ENCODE measurements at regions not wholly inside any gene's neighbourhood (a gene's known extent, or its start where the extent isn't known, plus 50 kb on each side); places are given as distances from the start of the nearest gene placed in this dataset.

- no peak overlapping the region for H3K4me3 ChIP-seq (ENCODE audit: control insufficient read depth in 1 of 7, extremely low read depth in 1 of 7, insufficient read depth in 4 of 7, low read depth in 2 of 7, low read length in 6 of 7)
- no peaks in the 10 kb centered on the region for H3K27me3 ChIP-seq (replicated peaks in 2 of 5; ENCODE audit: control insufficient read depth in 4 of 5, insufficient read depth in 5 of 5, low read length in 4 of 5)
- no peaks in the 10 kb centered on the region for H3K36me3 ChIP-seq (ENCODE audit: control insufficient read depth in 4 of 4, insufficient read depth in 4 of 4, low read length in 3 of 4)
- H3K9me3 ChIP-seq (ENCODE audit: control extremely low read depth in 1 of 5, control insufficient read depth in 4 of 5, insufficient read depth in 2 of 5, low read depth in 1 of 5, low read length in 4 of 5): no peaks in the 10 kb centered on the region
- CTCF ChIA-PET: no interaction called here
- POLR2A ChIA-PET: no interaction called here
- no peak for DNase-seq
- H3K4me1 ChIP-seq (ENCODE audit: control extremely low read depth in 1 of 4, control insufficient read depth in 4 of 4, insufficient read depth in 4 of 4, low read length in 3 of 4): no peaks in the 10 kb centered on the region
- H3K27ac ChIP-seq (ENCODE audit: insufficient read depth in 1 of 2, low read depth in 1 of 2, low read length in 2 of 2, poor library complexity in 1 of 2, severe bottlenecking in 2 of 2): no peak overlapping the region
Observed at GRCh38 chr12:58148976-58149375, 207.6 kb downstream of the ATP23 start.

GRCh38 chr12:58154359-58154758 lies 213.0 kb downstream of the ATP23 start:
- 100% methylated on average over 1 of the region's 1 CpG for WGBS (ENCODE audit: insufficient coverage)
- CTCF ChIA-PET: no interaction called here
- Histone ChIP-seq H3K4me3 (ENCODE audit: control insufficient read depth in 1 of 7, extremely low read depth in 1 of 7, insufficient read depth in 4 of 7, low read depth in 2 of 7, low read length in 6 of 7) (no peak overlapping the region), H3K36me3 (ENCODE audit: control insufficient read depth in 4 of 4, insufficient read depth in 4 of 4, low read length in 3 of 4) (no peaks in the 10 kb centered on the region), H3K27me3 (replicated peaks in 2 of 5; ENCODE audit: control insufficient read depth in 4 of 5, insufficient read depth in 5 of 5, low read length in 4 of 5) (no peaks in the 10 kb centered on the region), H3K27ac (ENCODE audit: insufficient read depth in 1 of 2, low read depth in 1 of 2, low read length in 2 of 2, poor library complexity in 1 of 2, severe bottlenecking in 2 of 2) (no peak overlapping the region), H3K9me3 (ENCODE audit: control extremely low read depth in 1 of 5, control insufficient read depth in 4 of 5, insufficient read depth in 2 of 5, low read depth in 1 of 5, low read length in 4 of 5) (no peaks in the 10 kb centered on the region), H3K4me1 (ENCODE audit: control extremely low read depth in 1 of 4, control insufficient read depth in 4 of 4, insufficient read depth in 4 of 4, low read length in 3 of 4) (no peaks in the 10 kb centered on the region)
- DNase-seq: no peak
- POLR2A ChIA-PET: no interaction called here

GRCh38 chr12:58156697-58157096 lies 215.3 kb downstream of the ATP23 start:
- no CpG with 5 or more reads among the region's 2 CpGs for WGBS (ENCODE audit: insufficient coverage)
- ChIA-PET POLR2A (no interaction called here), CTCF (no interaction called here)
- H3K4me3 ChIP-seq (ENCODE audit: control insufficient read depth in 1 of 7, extremely low read depth in 1 of 7, insufficient read depth in 4 of 7, low read depth in 2 of 7, low read length in 6 of 7): no peak overlapping the region
- no peaks in the 10 kb centered on the region for H3K4me1 ChIP-seq (ENCODE audit: control extremely low read depth in 1 of 4, control insufficient read depth in 4 of 4, insufficient read depth in 4 of 4, low read length in 3 of 4)
- peaks cover 0 to 3% (median 0%) of the 10 kb centered on the region in 5 experiments for H3K27me3 ChIP-seq (replicated peaks in 2 of 5; ENCODE audit: control insufficient read depth in 4 of 5, insufficient read depth in 5 of 5, low read length in 4 of 5)
- H3K36me3 ChIP-seq (ENCODE audit: control insufficient read depth in 4 of 4, insufficient read depth in 4 of 4, low read length in 3 of 4): no peaks in the 10 kb centered on the region
- no peak for DNase-seq
- no peaks in the 10 kb centered on the region for H3K9me3 ChIP-seq (ENCODE audit: control extremely low read depth in 1 of 5, control insufficient read depth in 4 of 5, insufficient read depth in 2 of 5, low read depth in 1 of 5, low read length in 4 of 5)
- no peak overlapping the region for H3K27ac ChIP-seq (ENCODE audit: insufficient read depth in 1 of 2, low read depth in 1 of 2, low read length in 2 of 2, poor library complexity in 1 of 2, severe bottlenecking in 2 of 2)

GRCh38 chr12:58159941-58160340 lies 218.6 kb downstream of the ATP23 start:
- Histone ChIP-seq H3K27ac (ENCODE audit: insufficient read depth in 1 of 2, low read depth in 1 of 2, low read length in 2 of 2, poor library complexity in 1 of 2, severe bottlenecking in 2 of 2) (no peak overlapping the region), H3K36me3 (ENCODE audit: control insufficient read depth in 4 of 4, insufficient read depth in 4 of 4, low read length in 3 of 4) (no peaks in the 10 kb centered on the region), H3K4me3 (ENCODE audit: control insufficient read depth in 1 of 7, extremely low read depth in 1 of 7, insufficient read depth in 4 of 7, low read depth in 2 of 7, low read length in 6 of 7) (no peak overlapping the region), H3K4me1 (ENCODE audit: control extremely low read depth in 1 of 4, control insufficient read depth in 4 of 4, insufficient read depth in 4 of 4, low read length in 3 of 4) (no peaks in the 10 kb centered on the region), H3K9me3 (ENCODE audit: control extremely low read depth in 1 of 5, control insufficient read depth in 4 of 5, insufficient read depth in 2 of 5, low read depth in 1 of 5, low read length in 4 of 5) (no peaks in the 10 kb centered on the region), H3K27me3 (replicated peaks in 2 of 5; ENCODE audit: control insufficient read depth in 4 of 5, insufficient read depth in 5 of 5, low read length in 4 of 5) (peaks cover 0 to 4% (median 0%) of the 10 kb centered on the region in 5 experiments)
- ChIA-PET POLR2A (no interaction called here), CTCF (interaction anchor here (0.8 kb wide), 1 partner anchor 14 kb away, joined by 3 read pairs; no protein-coding TSS in a partner anchor)
- no peak for DNase-seq
- 61% methylated on average over 2 of the region's 2 CpGs for WGBS (ENCODE audit: insufficient coverage)

GRCh38 chr12:58161773-58162172 lies 220.4 kb downstream of the ATP23 start:
- no peaks in the 10 kb centered on the region for H3K4me1 ChIP-seq (ENCODE audit: control extremely low read depth in 1 of 4, control insufficient read depth in 4 of 4, insufficient read depth in 4 of 4, low read length in 3 of 4)
- no peaks in the 10 kb centered on the region for H3K36me3 ChIP-seq (ENCODE audit: control insufficient read depth in 4 of 4, insufficient read depth in 4 of 4, low read length in 3 of 4)
- WGBS (ENCODE audit: insufficient coverage): no CpG with 5 or more reads among the region's 2 CpGs
- no peaks in the 10 kb centered on the region for H3K9me3 ChIP-seq (ENCODE audit: control extremely low read depth in 1 of 5, control insufficient read depth in 4 of 5, insufficient read depth in 2 of 5, low read depth in 1 of 5, low read length in 4 of 5)
- ChIA-PET CTCF (no interaction called here), POLR2A (no interaction called here)
- no peak overlapping the region for H3K27ac ChIP-seq (ENCODE audit: insufficient read depth in 1 of 2, low read depth in 1 of 2, low read length in 2 of 2, poor library complexity in 1 of 2, severe bottlenecking in 2 of 2)
- peaks cover 0 to 4% (median 0%) of the 10 kb centered on the region in 5 experiments for H3K27me3 ChIP-seq (replicated peaks in 2 of 5; ENCODE audit: control insufficient read depth in 4 of 5, insufficient read depth in 5 of 5, low read length in 4 of 5)
- no peak for DNase-seq
- H3K4me3 ChIP-seq (ENCODE audit: control insufficient read depth in 1 of 7, extremely low read depth in 1 of 7, insufficient read depth in 4 of 7, low read depth in 2 of 7, low read length in 6 of 7): no peak overlapping the region

- ChIA-PET POLR2A (no interaction called here), CTCF (no interaction called here)
- no peaks in the 10 kb centered on the region for H3K36me3 ChIP-seq (ENCODE audit: control insufficient read depth in 4 of 4, insufficient read depth in 4 of 4, low read length in 3 of 4)
- H3K27ac ChIP-seq (ENCODE audit: insufficient read depth in 1 of 2, low read depth in 1 of 2, low read length in 2 of 2, poor library complexity in 1 of 2, severe bottlenecking in 2 of 2): no peak overlapping the region
- H3K4me1 ChIP-seq (ENCODE audit: control extremely low read depth in 1 of 4, control insufficient read depth in 4 of 4, insufficient read depth in 4 of 4, low read length in 3 of 4): no peaks in the 10 kb centered on the region
- WGBS (ENCODE audit: insufficient coverage): 95% methylated on average over 4 of the region's 4 CpGs
- peaks cover 0 to 4% (median 0%) of the 10 kb centered on the region in 5 experiments for H3K27me3 ChIP-seq (replicated peaks in 2 of 5; ENCODE audit: control insufficient read depth in 4 of 5, insufficient read depth in 5 of 5, low read length in 4 of 5)
- H3K9me3 ChIP-seq (ENCODE audit: control extremely low read depth in 1 of 5, control insufficient read depth in 4 of 5, insufficient read depth in 2 of 5, low read depth in 1 of 5, low read length in 4 of 5): no peaks in the 10 kb centered on the region
- no peak overlapping the region for H3K4me3 ChIP-seq (ENCODE audit: control insufficient read depth in 1 of 7, extremely low read depth in 1 of 7, insufficient read depth in 4 of 7, low read depth in 2 of 7, low read length in 6 of 7)
- DNase-seq: no peak
Observed at GRCh38 chr12:58163021-58163420, 221.7 kb downstream of the ATP23 start.

- CTCF ChIA-PET: no interaction called here
Observed at GRCh38 chr12:58166643-58167042, 225.3 kb downstream of the ATP23 start.

More at GRCh38 chr12:58166643-58167042, 225.3 kb downstream of the ATP23 start:
- 75% methylated on average over 4 of the region's 5 CpGs for WGBS (ENCODE audit: insufficient coverage)
- POLR2A ChIA-PET: no interaction called here
- no peak for DNase-seq
- Histone ChIP-seq H3K36me3 (ENCODE audit: control insufficient read depth in 4 of 4, insufficient read depth in 4 of 4, low read length in 3 of 4) (no peaks in the 10 kb centered on the region), H3K4me1 (ENCODE audit: control extremely low read depth in 1 of 4, control insufficient read depth in 4 of 4, insufficient read depth in 4 of 4, low read length in 3 of 4) (no peaks in the 10 kb centered on the region), H3K27ac (ENCODE audit: insufficient read depth in 1 of 2, low read depth in 1 of 2, low read length in 2 of 2, poor library complexity in 1 of 2, severe bottlenecking in 2 of 2) (no peak overlapping the region), H3K4me3 (ENCODE audit: control insufficient read depth in 1 of 7, extremely low read depth in 1 of 7, insufficient read depth in 4 of 7, low read depth in 2 of 7, low read length in 6 of 7) (no peak overlapping the region), H3K27me3 (replicated peaks in 2 of 5; ENCODE audit: control insufficient read depth in 4 of 5, insufficient read depth in 5 of 5, low read length in 4 of 5) (peaks cover 0 to 2% (median 0%) of the 10 kb centered on the region in 5 experiments), H3K9me3 (ENCODE audit: control extremely low read depth in 1 of 5, control insufficient read depth in 4 of 5, insufficient read depth in 2 of 5, low read depth in 1 of 5, low read length in 4 of 5) (no peaks in the 10 kb centered on the region)
